Tibial nerve (tissue), 4 donors: ENCODE measurements at regions not wholly inside any gene's neighbourhood (a gene's known extent, or its start where the extent isn't known, plus 50 kb on each side); places are given as distances from the start of the nearest gene placed in this dataset.

Experiments used
- EP300 ChIP-seq, 2 donors: sonication (generic); formaldehyde crosslinking; IDR thresholded peaks; one replicate each; pipeline ENCODE4 v1.6.1; 2017; ENCODE audit warnings: antibody characterized with exemption in 2 of 2, mild to moderate bottlenecking in 1 of 2
- POLR2A ChIP-seq, 2 donors: fragments of 450-650 bp; IDR thresholded peaks; one replicate each; pipeline ENCODE4 v1.6.1; 2017; ENCODE audit warnings: antibody characterized with exemption in 2 of 2, mild to moderate bottlenecking in 2 of 2, moderate library complexity in 2 of 2
- TF ChIP-seq, protein P1 (sequence below), 5 experiments: fragments of 200-600 bp in 3 of 5; fragments of 450-650 bp in 2 of 5; sonication (generic) in 3 of 5; IDR thresholded peaks; one replicate each; pipeline ENCODE4 v1.5.1; 2016 to 2019; ENCODE audit warnings: antibody characterized with exemption in 5 of 5, mild to moderate bottlenecking in 3 of 5, moderate library complexity in 2 of 5

DNA sequence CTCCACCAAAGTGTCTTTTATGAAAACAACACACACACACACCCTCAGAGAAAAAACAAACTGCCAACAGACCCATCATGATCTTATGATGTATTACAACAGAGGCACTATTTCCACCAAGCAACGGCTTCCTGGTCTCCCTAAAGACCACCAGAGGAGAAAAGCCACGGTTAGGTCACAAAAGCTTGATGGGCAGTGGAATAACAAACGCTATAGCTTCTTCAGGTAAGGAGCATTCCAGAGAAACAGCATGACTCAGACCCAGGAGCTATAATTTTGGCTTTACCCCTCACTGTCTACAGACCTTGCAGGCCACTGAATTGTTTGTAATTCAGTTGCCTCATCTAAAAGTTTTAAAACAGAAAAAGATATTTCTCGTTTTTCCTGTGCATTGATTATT is 105.7 kb upstream of the GPR141 start:
- TF ChIP-seq, protein P1, sequence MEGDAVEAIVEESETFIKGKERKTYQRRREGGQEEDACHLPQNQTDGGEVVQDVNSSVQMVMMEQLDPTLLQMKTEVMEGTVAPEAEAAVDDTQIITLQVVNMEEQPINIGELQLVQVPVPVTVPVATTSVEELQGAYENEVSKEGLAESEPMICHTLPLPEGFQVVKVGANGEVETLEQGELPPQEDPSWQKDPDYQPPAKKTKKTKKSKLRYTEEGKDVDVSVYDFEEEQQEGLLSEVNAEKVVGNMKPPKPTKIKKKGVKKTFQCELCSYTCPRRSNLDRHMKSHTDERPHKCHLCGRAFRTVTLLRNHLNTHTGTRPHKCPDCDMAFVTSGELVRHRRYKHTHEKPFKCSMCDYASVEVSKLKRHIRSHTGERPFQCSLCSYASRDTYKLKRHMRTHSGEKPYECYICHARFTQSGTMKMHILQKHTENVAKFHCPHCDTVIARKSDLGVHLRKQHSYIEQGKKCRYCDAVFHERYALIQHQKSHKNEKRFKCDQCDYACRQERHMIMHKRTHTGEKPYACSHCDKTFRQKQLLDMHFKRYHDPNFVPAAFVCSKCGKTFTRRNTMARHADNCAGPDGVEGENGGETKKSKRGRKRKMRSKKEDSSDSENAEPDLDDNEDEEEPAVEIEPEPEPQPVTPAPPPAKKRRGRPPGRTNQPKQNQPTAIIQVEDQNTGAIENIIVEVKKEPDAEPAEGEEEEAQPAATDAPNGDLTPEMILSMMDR (IDR thresholded peaks at IDR 0.05) = no peak
- TF ChIP-seq EP300 (IDR thresholded peaks at IDR 0.05) = no peak
- no peak for TF ChIP-seq POLR2A (IDR thresholded peaks at IDR 0.05)
